Psoas muscle (tissue), 7 donors: ENCODE measurements at regions not wholly inside any gene's neighbourhood (a gene's known extent, or its start where the extent isn't known, plus 50 kb on each side); places are given as distances from the start of the nearest gene placed in this dataset.

Experiments
- ATAC-seq, 4 donors: fragments of 200-7000 bp; cut with Tn5 transposase; one replicate each; pipeline ENCODE4 v1.9.1; 2020; ENCODE audit warnings: moderate library complexity in 3 of 4, mild to moderate bottlenecking in 2 of 4
- DNase-seq, 2 donors: peaks; one replicate each; pipeline ENCODE4 v3.0.0-alpha.2; 2020
- H3K27ac ChIP-seq: fragments of 200-600 bp; one replicate; pipeline ENCODE4 v1.8.0; 2022
- H3K27me3 ChIP-seq, 3 donors: fragments of 200-600 bp in 1 of 3; one replicate each; pipeline versions ENCODE4 v1.6.1 to v1.8.0; 2013 to 2022; ENCODE audit warnings: low read length in 2 of 3, mild to moderate bottlenecking in 2 of 3, moderate library complexity in 1 of 3; ENCODE audit not compliant: insufficient read depth in 3 of 3
- H3K36me3 ChIP-seq, 2 donors: fragments of 200-600 bp in 1 of 2; one replicate each; pipeline versions ENCODE4 v1.6.1 to v1.8.0; 2013 to 2022; ENCODE audit warnings: low read depth in 1 of 2, mild to moderate bottlenecking in 1 of 2, moderate library complexity in 1 of 2; ENCODE audit not compliant: insufficient read depth in 1 of 2
- H3K4me1 ChIP-seq: fragments of 200-600 bp; one replicate; pipeline ENCODE4 v1.8.0; 2022
- H3K4me3 ChIP-seq: fragments of 200-600 bp; one replicate; pipeline ENCODE4 v1.8.0; 2022; ENCODE audit warnings: mild to moderate bottlenecking
- H3K9me3 ChIP-seq: fragments of 200-600 bp; one replicate; pipeline ENCODE4 v1.8.0; 2022
- CTCF ChIP-seq: fragments of 200-600 bp; IDR thresholded peaks from one replicate; pipeline ENCODE4 v1.8.0; 2022; ENCODE audit warnings: antibody characterized with exemption
- WGBS, 3 donors: extraction: QIAGEN DNeasy Blood & Tissue Kit; methylation state at CpG; one replicate each; pipeline versions ENCODE4 v1.1.6 to v1.1.7; 2013; 5-methylcytosine and 5-hydroxymethylcytosine counted together
- intact Hi-C, 2 donors: fragments of 100-400 bp; cut with DNase I; formaldehyde crosslinking; loops; one replicate each; pipeline versions ENCODE4 v1.11.0 to v1.14.2; 2022
- donor health status: healthy with polysubstance abuse.
- donor health status: DM: no; HTN: no; CAD: no; lungs with moderate emphysema.
- donor health status: Bipolar disorder and iron deficiency.
- donor health status: healthy.
- donor health status: DM: yes; HTN: yes; CAD: no.
- donor health status: DM: no; HTN: no; CAD: no.
- donor health status: DM: yes; HTN: yes; CAD: no.

- peaks cover 0 to 2% (median 0%) of the 10 kb centered on the region in 3 donors for H3K27me3 ChIP-seq
- no peak for TF ChIP-seq CTCF
- no peaks in the 10 kb centered on the region for H3K9me3 ChIP-seq
- H3K36me3 ChIP-seq = no peaks in the 10 kb centered on the region
- no peak overlapping the region for H3K27ac ChIP-seq
- DNase-seq (no peak), ATAC-seq (no peak)
- WGBS, 3 donors = 88 to 91% (median 90%) methylated on average over 3 of the region's 3 CpGs
- intact Hi-C loops = no loop called here
- H3K4me1 ChIP-seq = no peaks in the 10 kb centered on the region
- no peak overlapping the region for H3K4me3 ChIP-seq
Observed at GRCh38 chr14:96674121-96674520, 123.1 kb upstream of the VRK1 start.

GRCh38 chr14:96676166-96676565 lies 121.0 kb upstream of the VRK1 start:
- no peaks in the 10 kb centered on the region for H3K4me1 ChIP-seq
- intact Hi-C loops = no loop called here
- no peaks in the 10 kb centered on the region for H3K36me3 ChIP-seq
- DNase-seq (no peak), ATAC-seq (no peak)
- no peak for TF ChIP-seq CTCF
- peaks cover 0 to 4% (median 0%) of the 10 kb centered on the region in 3 donors for H3K27me3 ChIP-seq
- no peak overlapping the region for H3K4me3 ChIP-seq
- no peaks in the 10 kb centered on the region for H3K9me3 ChIP-seq
- no peak overlapping the region for H3K27ac ChIP-seq

GRCh38 chr14:96681829-96682228 lies 115.4 kb upstream of the VRK1 start:
- Histone ChIP-seq H3K4me3 (no peak overlapping the region), H3K27me3 (peaks cover 0 to 1% (median 0%) of the 10 kb centered on the region in 3 donors), H3K4me1 (no peaks in the 10 kb centered on the region), H3K36me3 (no peaks in the 10 kb centered on the region), H3K9me3 (no peaks in the 10 kb centered on the region), H3K27ac (no peak overlapping the region)
- intact Hi-C loops = no loop called here
- TF ChIP-seq CTCF = no peak
- DNase-seq (no peak), ATAC-seq (no peak)
- 69 to 72% (median 70%) methylated on average over 7 of the region's 7 CpGs for WGBS, 3 donors

GRCh38 chr14:96682401-96682800 lies 114.8 kb upstream of the VRK1 start:
- Histone ChIP-seq H3K27me3 (peaks cover 0 to 1% (median 0%) of the 10 kb centered on the region in 3 donors), H3K36me3 (no peaks in the 10 kb centered on the region), H3K4me1 (no peaks in the 10 kb centered on the region), H3K27ac (no peak overlapping the region), H3K9me3 (no peaks in the 10 kb centered on the region), H3K4me3 (no peak overlapping the region)
- 67 to 73% (median 73%) methylated on average over 3 of the region's 3 CpGs for WGBS, 3 donors
- ATAC-seq (no peak), DNase-seq (no peak)
- intact Hi-C loops = no loop called here
- no peak for TF ChIP-seq CTCF

- 70 to 77% (median 70%) methylated on average over 8 of the region's 8 CpGs for WGBS, 3 donors
- ATAC-seq = no peak
Observed at GRCh38 chr14:96683562-96684289, 113.5 kb upstream of the VRK1 start.

More at GRCh38 chr14:96683562-96684289, 113.5 kb upstream of the VRK1 start:
- Histone ChIP-seq H3K27ac (no peak overlapping the region), H3K27me3 (peaks cover 0 to 1% (median 0%) of the 10 kb centered on the region in 3 donors), H3K9me3 (no peaks in the 10 kb centered on the region), H3K4me1 (no peaks in the 10 kb centered on the region), H3K36me3 (no peaks in the 10 kb centered on the region), H3K4me3 (no peak overlapping the region)
- DNase-seq = no peak
- intact Hi-C loops = no loop called here
- TF ChIP-seq CTCF = no peak
